ENCODE measurements at regions not wholly inside any gene's neighbourhood (a gene's known extent, or its start where the extent isn't known, plus 50 kb on each side); places are given as distances from the start of the nearest gene placed in this dataset.

DNA sequence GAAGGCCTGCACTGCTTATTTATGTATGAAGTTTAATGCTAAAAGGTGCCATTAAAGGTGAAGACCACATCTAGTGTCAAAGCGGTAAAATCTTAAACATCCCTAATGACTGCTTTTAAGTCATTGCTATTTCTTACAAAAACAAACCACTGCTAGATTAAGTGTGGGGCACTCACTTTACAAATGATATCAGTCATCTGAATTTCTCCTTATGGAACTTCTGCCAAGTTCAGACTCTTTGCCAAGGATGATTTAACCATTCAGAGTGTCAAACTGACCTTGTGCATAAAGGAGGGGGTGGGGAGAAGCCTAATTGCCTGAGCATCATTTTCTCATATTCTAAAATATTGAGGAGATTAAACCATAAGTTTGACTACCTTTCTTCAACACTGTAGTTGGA lies 271.5 kb downstream of the TGFB2 start:
- no peak for DNase-seq (ENCODE audit: low spot score)
- no peak for TF ChIP-seq CTCF (IDR thresholded peaks at IDR 0.05; ENCODE audit: extremely low read depth, missing control alignments)

- no peak for TF ChIP-seq CTCF (IDR thresholded peaks at IDR 0.05; ENCODE audit: extremely low read depth, missing control alignments)
- DNase-seq (ENCODE audit: low spot score), result no peak
Observed at GRCh38 chr1:218617986-218618385, 272.9 kb downstream of the TGFB2 start.

DNA sequence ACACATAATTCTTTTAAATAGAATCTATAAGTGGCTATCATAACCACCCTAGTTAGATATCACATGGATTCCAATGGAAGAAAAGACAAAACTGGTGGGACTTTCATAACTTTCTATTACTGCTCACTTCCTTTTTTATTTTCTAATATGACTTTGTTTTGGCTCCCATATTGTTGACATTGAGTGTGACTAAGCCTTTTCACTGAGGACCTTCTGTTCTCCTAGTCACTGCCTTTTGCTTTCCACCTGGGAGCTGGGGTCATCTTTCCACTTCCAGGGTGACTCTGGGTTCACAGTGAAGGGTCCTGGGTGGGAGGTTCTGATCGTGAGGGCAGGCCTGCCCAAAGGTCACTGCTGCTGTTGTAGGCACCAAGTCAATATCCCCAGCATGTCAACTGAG lies 275.8 kb downstream of the TGFB2 start:
- TF ChIP-seq CTCF (IDR thresholded peaks at IDR 0.05; ENCODE audit: extremely low read depth, missing control alignments), result no peak
- no peak for DNase-seq (ENCODE audit: low spot score)

DNA sequence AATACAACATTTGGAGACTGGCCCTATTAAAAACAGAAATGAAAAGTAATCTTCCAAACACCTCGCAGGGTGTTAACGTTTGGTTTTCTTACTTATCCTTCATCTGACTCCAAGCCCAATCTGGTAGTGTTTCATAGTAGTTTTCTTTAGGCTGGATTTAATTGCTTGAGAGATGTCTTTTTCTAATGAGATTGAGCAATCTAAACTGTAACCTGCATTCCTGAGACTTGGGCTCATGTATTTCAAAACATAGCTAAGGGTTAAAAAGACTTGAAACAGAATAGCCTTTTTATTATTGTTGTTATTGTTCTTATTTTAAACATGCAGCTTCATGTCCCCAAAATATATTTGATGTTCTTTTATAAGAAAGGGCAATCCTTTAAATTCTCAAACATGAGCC lies 278.9 kb downstream of the TGFB2 start:
- no peak for TF ChIP-seq CTCF (IDR thresholded peaks at IDR 0.05; ENCODE audit: extremely low read depth, missing control alignments)
- no peak for DNase-seq (ENCODE audit: low spot score)

GRCh38 chr1:218625393-218625792 lies 280.3 kb downstream of the TGFB2 start:
- no peak for TF ChIP-seq CTCF (IDR thresholded peaks at IDR 0.05; ENCODE audit: extremely low read depth, missing control alignments)
- DNase-seq (ENCODE audit: low spot score), result no peak

- no peak for TF ChIP-seq CTCF (IDR thresholded peaks at IDR 0.05; ENCODE audit: extremely low read depth, missing control alignments)
- no peak for DNase-seq (ENCODE audit: low spot score)
Observed at GRCh38 chr1:218633238-218633988, 288.3 kb downstream of the TGFB2 start.

- DNase-seq (ENCODE audit: low spot score), result no peak
- TF ChIP-seq CTCF (IDR thresholded peaks at IDR 0.05; ENCODE audit: extremely low read depth, missing control alignments), result no peak
Observed at GRCh38 chr1:218634212-218634611, 289.1 kb downstream of the TGFB2 start.

Measured in GM20000 (cell line).